Transverse colon (tissue), 4 donors: ENCODE measurements at regions not wholly inside any gene's neighbourhood (a gene's known extent, or its start where the extent isn't known, plus 50 kb on each side); places are given as distances from the start of the nearest gene placed in this dataset.

ENCODE experiments used
- EP300 ChIP-seq: sonication (generic); formaldehyde crosslinking; IDR thresholded peaks from one replicate; pipeline ENCODE4 v1.6.1; 2017; ENCODE audit warnings: antibody characterized with exemption, low read depth
- POLR2A ChIP-seq: fragments of 450-650 bp; IDR thresholded peaks from one replicate; pipeline ENCODE4 v1.6.1; 2016; ENCODE audit warnings: antibody characterized with exemption, mild to moderate bottlenecking, moderate library complexity
- POLR2AphosphoS5 ChIP-seq, 3 donors: sonication (generic); formaldehyde crosslinking; IDR thresholded peaks; one replicate each; pipeline ENCODE4 v1.6.1; 2016; ENCODE audit warnings: antibody characterized with exemption in 3 of 3
- TF ChIP-seq, protein P1 (sequence below), 5 experiments: fragments of 200-600 bp in 3 of 5; fragments of 450-650 bp in 2 of 5; sonication (generic) in 3 of 5; IDR thresholded peaks; 1 replicate in 2 of 5; 2 replicates in 3 of 5; pipeline ENCODE4 v1.5.1; 2016 to 2017; ENCODE audit warnings: antibody characterized with exemption in 5 of 5, inconsistent platforms in 3 of 5, mild to moderate bottlenecking in 2 of 5, moderate library complexity in 1 of 5

DNA sequence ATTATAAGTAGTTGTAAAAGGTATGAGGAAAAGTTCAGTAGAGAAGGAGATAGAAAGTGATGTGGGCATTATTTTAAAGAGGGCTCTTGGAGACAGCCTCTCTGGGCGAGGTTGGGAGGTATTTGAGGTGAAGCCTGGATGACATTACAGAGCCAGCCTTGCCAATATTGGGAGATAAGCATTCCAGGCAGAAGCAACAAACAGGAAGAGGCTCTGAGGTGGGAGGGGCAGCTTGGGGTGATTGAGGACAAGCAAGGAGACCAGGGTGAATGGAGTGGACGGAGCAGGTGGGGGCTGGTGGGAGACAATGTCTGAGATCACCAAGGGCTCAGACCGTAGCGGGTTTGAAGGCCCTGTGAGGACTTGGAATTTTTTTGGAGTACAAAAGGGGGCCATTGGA is 87.3 kb downstream of the DYRK2 start:
- TF ChIP-seq EP300 (no peak), POLR2AphosphoS5 (IDR thresholded peaks at IDR 0.05) (no peak), POLR2A (no peak)
- TF ChIP-seq, protein P1, sequence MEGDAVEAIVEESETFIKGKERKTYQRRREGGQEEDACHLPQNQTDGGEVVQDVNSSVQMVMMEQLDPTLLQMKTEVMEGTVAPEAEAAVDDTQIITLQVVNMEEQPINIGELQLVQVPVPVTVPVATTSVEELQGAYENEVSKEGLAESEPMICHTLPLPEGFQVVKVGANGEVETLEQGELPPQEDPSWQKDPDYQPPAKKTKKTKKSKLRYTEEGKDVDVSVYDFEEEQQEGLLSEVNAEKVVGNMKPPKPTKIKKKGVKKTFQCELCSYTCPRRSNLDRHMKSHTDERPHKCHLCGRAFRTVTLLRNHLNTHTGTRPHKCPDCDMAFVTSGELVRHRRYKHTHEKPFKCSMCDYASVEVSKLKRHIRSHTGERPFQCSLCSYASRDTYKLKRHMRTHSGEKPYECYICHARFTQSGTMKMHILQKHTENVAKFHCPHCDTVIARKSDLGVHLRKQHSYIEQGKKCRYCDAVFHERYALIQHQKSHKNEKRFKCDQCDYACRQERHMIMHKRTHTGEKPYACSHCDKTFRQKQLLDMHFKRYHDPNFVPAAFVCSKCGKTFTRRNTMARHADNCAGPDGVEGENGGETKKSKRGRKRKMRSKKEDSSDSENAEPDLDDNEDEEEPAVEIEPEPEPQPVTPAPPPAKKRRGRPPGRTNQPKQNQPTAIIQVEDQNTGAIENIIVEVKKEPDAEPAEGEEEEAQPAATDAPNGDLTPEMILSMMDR (IDR thresholded peaks at IDR 0.05) = no peak
